AG04449 (cell line): ENCODE measurements at regions not wholly inside any gene's neighbourhood (a gene's known extent, or its start where the extent isn't known, plus 50 kb on each side); places are given as distances from the start of the nearest gene placed in this dataset.

Source experiments
- CTCF ChIA-PET: fragments of 350-600 bp; formaldehyde crosslinking; extraction: SDS; loops from one replicate; lab custom pipeline; 2021; ENCODE audit warnings: antibody characterized with exemption; lab: Yijun Ruan, JAX
- POLR2A ChIA-PET: fragments of 400-600, 350-600 bp; formaldehyde crosslinking; extraction: SDS; loops from one replicate; lab custom pipeline; 2020; ENCODE audit warnings: antibody characterized with exemption, inconsistent platforms; lab: Yijun Ruan, JAX
- DNase-seq: peaks from one replicate; pipeline ENCODE4 v3.0.0-alpha.2; 2010; ENCODE audit warnings: low read depth, low spot score
- H3K4me3 ChIP-seq: 2 replicates; pipeline ENCODE4 v1.5.1; 2011; ENCODE audit warnings: low read depth, mild to moderate bottlenecking, control low read depth, low read length
- CTCF ChIP-seq: IDR thresholded peaks from one replicate; pipeline ENCODE4 v1.5.1; 2011; ENCODE audit warnings: mild to moderate bottlenecking, moderate library complexity, low read length, control low read depth, inconsistent platforms; ENCODE audit not compliant: insufficient read depth; ENCODE audit errors: missing control alignments

- no peak for DNase-seq
- TF ChIP-seq CTCF: no peak
- ChIA-PET POLR2A (no interaction called here), CTCF (no interaction called here)
- H3K4me3 ChIP-seq: no peak overlapping the region
Measured at GRCh38 chr10:121308020-121308419, 290.2 kb downstream of the FGFR2 start.

GRCh38 chr10:121309164-121309563 lies 289.1 kb downstream of the FGFR2 start:
- no peak overlapping the region for H3K4me3 ChIP-seq
- POLR2A ChIA-PET: no interaction called here
- CTCF ChIA-PET: no interaction called here
- TF ChIP-seq CTCF: no peak
- DNase-seq: no peak

GRCh38 chr10:121310151-121310711 lies 288.0 kb downstream of the FGFR2 start:
- no peak for TF ChIP-seq CTCF
- POLR2A ChIA-PET: no interaction called here
- no peak for DNase-seq

GRCh38 chr10:121311812-121312443 lies 286.3 kb downstream of the FGFR2 start:
- CTCF ChIA-PET: no interaction called here
- no peak for DNase-seq
- no peak overlapping the region for H3K4me3 ChIP-seq
- POLR2A ChIA-PET: no interaction called here
- TF ChIP-seq CTCF: no peak

More at GRCh38 chr10:121310151-121310711, 288.0 kb downstream of the FGFR2 start:
- CTCF ChIA-PET: no interaction called here
- H3K4me3 ChIP-seq: no peak overlapping the region

GRCh38 chr10:121312587-121312986 lies 285.7 kb downstream of the FGFR2 start:
- POLR2A ChIA-PET: no interaction called here

More at GRCh38 chr10:121312587-121312986, 285.7 kb downstream of the FGFR2 start:
- no peak for DNase-seq
- CTCF ChIA-PET: no interaction called here
- H3K4me3 ChIP-seq: no peak overlapping the region
- no peak for TF ChIP-seq CTCF
